ENCODE measurements at regions not wholly inside any gene's neighbourhood (a gene's known extent, or its start where the extent isn't known, plus 50 kb on each side); places are given as distances from the start of the nearest gene placed in this dataset.
"Not testable (repeated sequence)": the region's sequence is repeated elsewhere in the genome, so short reads cannot be mapped to it uniquely, and the experiment has no call there.

- DNase-seq: not testable (repeated sequence)
Measured at GRCh38 chr4:28113586-28113985, 1252.9 kb downstream of the STIM2 start.

GRCh38 chr4:28116526-28117083 lies 1256.0 kb downstream of the STIM2 start:
- not testable (repeated sequence) for DNase-seq

GRCh38 chr4:28117084-28117682 lies 1256.5 kb downstream of the STIM2 start:
- DNase-seq: no peak

GRCh38 chr4:28146191-28146590 lies 1285.5 kb downstream of the STIM2 start:
- DNase-seq: no peak

GRCh38 chr4:28148221-28148620 lies 1287.6 kb downstream of the STIM2 start:
- no peak for DNase-seq

- no peak for DNase-seq
Measured at GRCh38 chr4:28149762-28150161, 1289.1 kb downstream of the STIM2 start.

GRCh38 chr4:28151314-28151713 lies 1290.7 kb downstream of the STIM2 start:
- no peak for DNase-seq

- DNase-seq: no peak
Measured at GRCh38 chr4:28167411-28167810, 1306.8 kb downstream of the STIM2 start.

- no peak for DNase-seq
Measured at GRCh38 chr4:28176942-28177341, 1316.3 kb downstream of the STIM2 start.

- DNase-seq: no peak
Measured at GRCh38 chr4:28177641-28178040, 1317.0 kb downstream of the STIM2 start.

GRCh38 chr4:28179126-28179525 lies 1318.5 kb downstream of the STIM2 start:
- no peak for DNase-seq

GRCh38 chr4:28209371-28209924 lies 1348.8 kb downstream of the STIM2 start:
- DNase-seq: no peak

GRCh38 chr4:28211676-28212470 lies 1351.2 kb downstream of the STIM2 start:
- no peak for DNase-seq

- DNase-seq: no peak
Measured at GRCh38 chr4:28221536-28221935, 1360.9 kb downstream of the STIM2 start.

GRCh38 chr4:28225050-28225449 lies 1364.4 kb downstream of the STIM2 start:
- DNase-seq: no peak

GRCh38 chr4:28225689-28226353 lies 1365.2 kb downstream of the STIM2 start:
- no peak for DNase-seq

GRCh38 chr4:28226962-28227361 lies 1366.3 kb downstream of the STIM2 start:
- no peak for DNase-seq

GRCh38 chr4:28227764-28228163 lies 1367.1 kb downstream of the STIM2 start:
- no peak for DNase-seq

GRCh38 chr4:28228561-28229491 lies 1368.2 kb downstream of the STIM2 start:
- no peak for DNase-seq

- no peak for DNase-seq
Measured at GRCh38 chr4:28232376-28232775, 1371.7 kb downstream of the STIM2 start.

- DNase-seq: no peak
Measured at GRCh38 chr4:28232951-28233350, 1372.3 kb downstream of the STIM2 start.

GRCh38 chr4:28233724-28234123 lies 1373.1 kb downstream of the STIM2 start:
- DNase-seq: no peak

All from right forelimb (tissue), 1 donor.